Muscle of arm (tissue), 1 donor: ENCODE measurements at regions not wholly inside any gene's neighbourhood (a gene's known extent, or its start where the extent isn't known, plus 50 kb on each side); places are given as distances from the start of the nearest gene placed in this dataset.
"Not testable (repeated sequence)": the region's sequence is repeated elsewhere in the genome, so short reads cannot be mapped to it uniquely, and the experiment has no call there.

ENCODE experiments used
- DNase-seq: peaks from one replicate; pipeline ENCODE4 v3.0.0-alpha.2; 2013

DNA sequence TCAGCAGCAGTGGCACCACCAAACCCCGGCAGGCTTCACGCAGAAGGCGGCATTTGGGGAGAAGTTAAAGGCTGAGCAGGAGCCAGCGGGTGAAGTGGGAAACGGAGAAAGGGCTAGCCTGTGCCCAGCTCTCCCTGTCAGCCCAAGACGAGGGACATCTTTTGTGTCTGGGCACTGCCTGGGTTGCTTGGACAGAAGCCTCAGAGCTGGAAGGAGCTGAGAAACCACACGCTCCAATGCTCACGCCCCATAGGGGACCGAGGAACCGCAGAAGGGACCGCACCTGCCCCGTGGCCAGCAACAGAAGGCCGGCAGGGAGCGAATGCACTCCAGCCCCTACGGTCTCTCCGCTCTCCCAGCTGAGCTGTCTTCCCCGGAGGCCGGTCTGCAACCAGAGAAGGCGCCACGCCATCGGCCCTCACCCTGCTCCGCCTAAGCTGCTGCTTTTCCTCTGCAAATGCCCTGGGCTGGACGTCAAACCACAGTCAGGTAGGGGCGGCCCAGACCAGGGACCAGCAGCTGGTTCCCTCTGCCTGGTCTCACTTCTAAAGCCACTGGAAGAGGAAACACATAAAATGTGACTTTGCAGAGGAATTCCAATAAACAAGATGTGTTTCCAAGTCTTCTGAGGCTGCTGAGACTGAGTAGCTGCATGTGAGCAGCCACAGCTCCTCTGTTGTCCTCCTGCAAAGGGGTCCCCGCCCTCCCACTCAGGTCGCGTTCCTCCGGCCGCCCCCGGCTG lies 182.4 kb upstream of the ZNF469 start:
- DNase-seq, result not testable (repeated sequence)

DNA sequence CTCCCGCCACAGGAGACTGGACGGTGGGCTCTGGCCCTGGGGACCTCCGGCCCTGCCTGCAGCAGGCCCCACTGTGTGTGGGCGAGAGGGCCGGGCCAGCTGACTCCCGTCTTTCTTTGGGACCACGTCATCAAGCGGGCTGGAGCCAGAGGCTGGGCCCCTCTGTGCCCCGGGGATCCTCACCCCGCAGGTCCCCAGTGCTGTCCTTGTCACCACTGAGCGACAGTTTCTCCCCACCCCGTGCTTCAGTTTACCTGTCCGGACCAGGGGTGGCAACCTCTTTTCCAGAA lies 181.9 kb upstream of the ZNF469 start:
- no peak for DNase-seq

DNA sequence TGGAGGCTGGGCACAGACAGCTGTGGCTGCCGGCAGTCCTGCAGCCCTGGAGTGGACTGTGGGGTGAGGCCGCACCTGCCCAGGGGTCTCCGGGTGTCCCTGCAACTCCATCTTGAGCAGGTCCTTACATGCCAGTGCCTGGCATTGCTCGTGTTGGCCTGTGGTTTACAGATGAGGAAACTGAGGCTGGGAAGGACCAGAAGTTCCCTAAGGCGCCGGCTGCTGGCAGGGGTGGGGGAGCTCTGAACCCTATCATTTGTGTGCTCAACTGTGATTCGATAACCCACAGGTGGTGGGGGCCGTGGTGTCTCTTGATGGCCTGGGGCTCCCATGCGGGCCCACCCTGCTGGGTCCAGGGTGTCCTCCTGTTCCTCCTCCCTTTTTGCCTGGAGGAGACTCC lies 181.1 kb upstream of the ZNF469 start:
- not testable (repeated sequence) for DNase-seq

DNA sequence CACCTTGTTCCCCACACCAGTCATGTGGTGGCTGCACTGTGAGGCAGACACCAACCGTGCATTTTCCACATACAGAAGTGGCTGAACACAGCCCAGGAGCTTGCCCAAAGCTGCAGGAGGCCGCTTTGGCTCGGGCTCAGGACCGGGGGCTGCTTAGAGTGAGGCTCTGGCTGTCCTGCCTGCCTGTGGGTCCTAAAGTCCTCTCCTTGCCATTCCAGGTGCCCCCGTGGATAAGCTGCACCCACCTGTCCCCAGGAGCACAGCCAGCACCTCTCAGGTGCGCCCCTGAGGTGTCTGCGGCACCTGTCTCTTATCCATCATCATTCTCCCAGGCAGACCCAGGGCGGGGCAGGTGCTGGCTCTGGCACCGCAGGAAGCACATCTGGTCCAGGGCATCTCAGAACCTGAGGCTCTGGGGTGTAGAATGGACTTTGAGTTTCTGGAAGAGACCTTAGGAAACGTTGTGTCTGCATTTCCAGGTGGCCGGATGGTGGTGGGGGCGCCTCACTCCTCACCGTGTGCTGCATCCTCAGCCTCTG lies 180.5 kb upstream of the ZNF469 start:
- DNase-seq, result no peak

GRCh38 chr16:88202856-88203681 lies 179.7 kb upstream of the ZNF469 start:
- DNase-seq, result not testable (repeated sequence)

DNA sequence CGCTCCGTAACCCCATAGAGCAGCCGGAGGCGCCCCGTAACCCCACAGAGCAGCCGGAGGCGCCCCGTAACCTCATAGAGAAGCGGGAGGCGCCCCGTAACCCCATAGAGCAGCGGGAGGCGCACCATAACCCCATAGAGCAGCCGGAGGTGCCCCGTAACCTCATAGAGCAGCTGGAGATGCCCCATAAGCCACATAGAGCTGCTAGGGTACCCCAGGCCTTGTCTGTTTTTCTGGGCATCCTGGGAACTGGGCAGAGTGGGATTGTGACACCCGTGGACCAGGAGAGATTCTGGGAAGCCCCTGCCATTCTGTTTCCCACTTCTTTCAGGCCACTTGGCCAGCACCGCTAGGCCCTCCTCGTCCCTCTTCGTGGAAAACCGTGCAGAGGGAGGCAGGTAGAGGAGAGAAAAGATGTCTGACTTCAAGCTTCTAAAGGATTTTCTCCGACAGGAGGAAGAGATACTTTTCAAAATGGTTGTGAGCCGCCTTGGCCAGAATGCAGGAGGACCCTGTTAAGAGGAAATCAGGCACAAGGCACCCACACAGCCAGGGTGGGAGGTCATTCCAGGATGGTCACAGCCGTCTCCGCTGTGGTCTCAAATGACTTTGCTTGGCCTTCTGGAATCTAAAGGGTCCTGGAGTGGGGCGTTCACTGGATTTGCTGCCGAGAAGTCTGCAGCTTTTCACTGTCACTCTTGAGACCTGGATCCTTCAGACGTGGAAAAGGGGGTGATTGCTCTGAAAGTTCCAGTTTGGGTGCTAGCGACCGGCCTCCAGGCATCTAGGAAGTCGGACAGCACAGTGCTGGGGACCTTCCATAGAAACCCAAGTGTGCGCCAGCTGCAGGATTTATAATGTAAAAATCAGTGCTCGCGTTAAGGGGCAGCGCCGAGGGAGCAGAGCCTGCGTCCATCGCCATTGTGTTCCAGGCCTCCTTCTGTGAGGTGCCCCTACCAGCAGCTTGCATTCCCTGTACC lies 178.3 kb upstream of the ZNF469 start:
- not testable (repeated sequence) for DNase-seq

DNA sequence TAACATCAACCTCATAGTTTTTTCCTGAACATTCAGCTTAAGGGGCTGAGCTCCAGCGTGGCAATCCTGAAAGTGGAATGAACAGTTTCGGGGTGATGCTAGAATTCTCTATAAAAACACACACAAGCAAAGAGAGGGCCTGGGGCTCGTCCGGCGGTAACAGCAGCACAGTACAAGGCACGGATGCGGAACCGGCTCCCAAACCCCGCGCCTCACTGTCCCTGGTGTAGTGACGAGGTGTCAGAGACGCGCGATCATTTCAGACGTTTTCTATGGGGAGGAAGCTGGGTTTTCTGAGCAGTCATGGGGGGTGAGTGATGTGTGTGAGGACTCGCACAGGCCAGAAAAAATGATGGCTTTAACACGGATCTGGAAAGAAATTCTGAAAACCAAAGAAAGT lies 177.3 kb upstream of the ZNF469 start:
- not testable (repeated sequence) for DNase-seq

DNA sequence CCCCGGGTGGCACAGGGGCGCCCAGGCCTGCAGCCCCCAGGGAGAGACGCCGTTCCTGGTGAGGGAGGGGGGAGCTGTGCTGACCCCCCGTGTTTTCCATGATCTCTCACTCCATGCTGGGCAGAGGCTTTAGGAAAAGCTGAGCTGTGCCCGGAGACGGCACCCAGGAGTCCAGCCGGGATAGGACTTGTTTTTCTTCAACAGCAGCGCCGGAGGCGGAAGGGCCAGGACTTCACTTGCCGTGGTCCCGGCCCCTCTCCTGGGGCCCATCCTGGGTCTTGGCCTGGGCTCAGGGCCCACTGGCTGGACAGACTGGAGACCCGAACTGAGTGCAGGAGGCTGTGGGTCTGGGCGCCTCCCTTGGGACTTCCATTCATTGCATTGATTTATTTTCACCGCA lies 176.8 kb upstream of the ZNF469 start:
- DNase-seq, result not testable (repeated sequence)

DNA sequence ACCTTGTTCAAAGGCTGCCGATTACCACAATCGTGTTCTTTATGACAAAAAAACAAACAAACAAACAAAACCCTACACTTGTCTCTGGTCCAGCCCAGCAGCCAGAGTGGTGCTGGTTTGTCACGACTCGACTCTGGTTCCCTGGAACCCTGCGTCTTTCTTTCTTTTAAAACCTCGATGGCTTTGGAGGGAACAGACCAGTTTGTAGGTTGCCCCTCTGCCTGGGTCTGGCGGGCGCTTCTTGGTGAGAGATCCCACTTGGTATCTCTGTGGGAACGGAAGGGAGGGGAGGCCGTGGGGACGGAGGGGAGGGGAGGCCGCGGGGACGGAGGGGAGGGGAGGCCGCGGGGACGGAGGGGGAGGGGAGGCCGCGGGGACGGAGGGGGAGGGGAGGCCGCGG lies 176.2 kb upstream of the ZNF469 start:
- not testable (repeated sequence) for DNase-seq

DNA sequence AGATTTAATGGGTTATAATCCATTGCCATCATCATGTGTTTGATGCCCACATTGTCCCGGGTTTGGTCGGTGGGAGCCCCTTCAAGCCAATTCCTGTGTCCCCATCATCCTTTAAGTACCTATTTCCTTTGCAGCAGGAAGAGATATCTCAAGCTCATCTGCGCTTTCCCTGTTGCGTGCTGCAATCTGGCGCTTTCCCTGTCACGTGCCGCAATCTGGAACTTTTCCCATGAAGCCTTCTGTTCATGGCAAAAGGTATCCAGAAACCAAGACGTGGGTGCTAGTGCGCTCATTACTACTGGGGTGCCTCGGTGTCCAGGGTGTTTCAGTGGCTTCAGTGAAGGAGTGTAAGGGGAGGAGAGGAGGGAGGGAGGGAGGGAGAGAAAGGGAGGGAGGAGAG lies 174.6 kb upstream of the ZNF469 start:
- no peak for DNase-seq

DNA sequence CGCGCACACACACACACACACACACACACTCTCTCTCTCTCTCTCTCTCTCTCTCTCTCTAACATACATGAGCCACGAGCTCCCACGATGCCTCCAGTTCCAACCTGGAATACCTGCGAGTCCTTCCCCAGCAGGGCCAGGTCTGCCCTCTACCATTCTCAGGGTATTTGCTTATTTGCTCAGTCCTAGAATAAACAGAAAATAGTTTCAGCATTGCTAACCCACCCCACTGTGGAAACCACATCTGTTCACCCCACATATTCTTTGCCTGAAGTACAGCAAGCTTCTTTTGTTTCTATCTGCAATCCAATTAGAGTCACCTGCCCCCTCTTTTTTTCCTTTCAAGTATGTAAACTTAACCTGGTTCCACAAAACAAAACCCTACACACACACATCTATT lies 174.0 kb upstream of the ZNF469 start:
- not testable (repeated sequence) for DNase-seq

DNA sequence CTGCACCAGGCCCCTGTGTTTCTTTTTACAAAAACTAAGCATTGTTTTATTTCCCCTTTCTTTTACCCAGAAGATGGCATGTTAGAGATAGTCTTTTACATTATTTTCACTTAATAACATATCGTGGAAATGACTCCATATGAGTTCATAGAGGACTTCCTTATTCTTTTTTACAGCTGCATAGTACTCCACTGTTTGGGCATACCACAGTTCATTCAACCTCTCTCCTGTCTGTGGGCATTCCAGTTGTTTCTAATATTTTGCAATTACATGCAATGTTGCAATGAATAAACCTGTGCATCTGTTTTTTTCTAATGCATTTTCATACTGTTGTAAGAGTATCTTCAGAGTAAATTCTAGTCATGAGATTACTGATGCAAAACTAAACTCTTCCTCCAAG lies 173.2 kb upstream of the ZNF469 start:
- not testable (repeated sequence) for DNase-seq

- DNase-seq, result not testable (repeated sequence)
These were observed 168.8 kb upstream of the ZNF469 start for GRCh38 chr16:88213937-88214336.

- not testable (repeated sequence) for DNase-seq
These were observed 161.6 kb upstream of the ZNF469 start for GRCh38 chr16:88221001-88221761.

DNA sequence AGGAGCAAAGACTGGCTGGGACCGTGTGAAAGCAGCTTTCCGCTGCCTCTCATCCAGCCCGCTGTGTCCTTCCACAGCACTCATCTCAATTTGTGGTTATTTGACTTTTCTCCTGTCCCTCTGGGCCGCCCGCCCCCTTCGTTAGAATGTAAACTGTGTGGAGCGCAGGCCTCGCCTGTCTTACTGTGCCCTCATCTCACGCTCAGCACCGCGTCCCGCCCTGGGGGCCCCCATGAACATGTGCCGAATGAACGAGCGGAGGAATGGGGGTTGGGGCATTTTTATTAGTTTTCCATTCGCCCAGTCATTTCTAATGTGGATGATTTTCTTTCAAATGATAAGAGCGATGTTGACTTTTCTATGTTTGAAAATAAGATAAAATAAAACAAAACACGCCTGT lies 159.1 kb upstream of the ZNF469 start:
- DNase-seq, result not testable (repeated sequence)

DNA sequence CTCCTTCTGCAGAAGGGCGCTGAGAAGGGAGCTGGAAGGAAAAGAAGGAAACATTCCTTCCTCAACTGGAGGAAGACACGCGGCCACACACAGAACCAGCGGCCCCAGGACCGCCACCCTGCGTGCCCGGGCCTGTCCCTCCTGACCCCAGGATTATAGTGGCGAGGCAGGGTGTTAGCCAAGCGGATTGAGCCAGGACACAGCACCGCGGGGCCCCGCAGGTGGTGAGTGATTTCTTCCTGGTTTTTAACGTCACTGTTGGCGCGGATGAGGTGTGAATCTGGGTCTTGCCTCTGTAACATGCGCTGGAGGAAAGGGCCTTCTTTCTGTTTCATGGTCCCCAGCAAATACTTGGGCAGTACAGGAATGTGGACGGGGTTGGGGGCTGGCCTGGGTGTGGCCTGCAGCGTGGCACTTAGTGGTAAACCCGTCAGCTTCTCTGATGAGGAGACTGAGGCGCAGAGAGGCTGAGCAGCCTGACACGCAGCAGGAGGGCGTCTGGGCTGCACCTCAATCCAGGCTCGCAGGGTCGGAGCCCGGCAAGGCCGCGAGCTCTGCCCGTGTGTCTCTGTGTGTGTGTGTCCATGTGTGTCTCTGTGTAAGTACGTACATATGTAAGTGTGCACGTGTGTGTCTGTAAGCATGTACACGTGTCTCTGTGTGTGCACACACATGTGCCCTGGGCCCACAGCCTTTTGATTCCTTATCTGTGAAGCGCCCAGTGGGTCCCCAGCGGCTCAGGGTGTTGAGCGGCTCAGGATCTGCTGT lies 158.4 kb upstream of the ZNF469 start:
- DNase-seq, result not testable (repeated sequence)

- DNase-seq, result not testable (repeated sequence)
These were observed 157.0 kb upstream of the ZNF469 start for GRCh38 chr16:88225640-88226230.

- DNase-seq, result not testable (repeated sequence)
These were observed 156.5 kb upstream of the ZNF469 start for GRCh38 chr16:88226302-88226701.

DNA sequence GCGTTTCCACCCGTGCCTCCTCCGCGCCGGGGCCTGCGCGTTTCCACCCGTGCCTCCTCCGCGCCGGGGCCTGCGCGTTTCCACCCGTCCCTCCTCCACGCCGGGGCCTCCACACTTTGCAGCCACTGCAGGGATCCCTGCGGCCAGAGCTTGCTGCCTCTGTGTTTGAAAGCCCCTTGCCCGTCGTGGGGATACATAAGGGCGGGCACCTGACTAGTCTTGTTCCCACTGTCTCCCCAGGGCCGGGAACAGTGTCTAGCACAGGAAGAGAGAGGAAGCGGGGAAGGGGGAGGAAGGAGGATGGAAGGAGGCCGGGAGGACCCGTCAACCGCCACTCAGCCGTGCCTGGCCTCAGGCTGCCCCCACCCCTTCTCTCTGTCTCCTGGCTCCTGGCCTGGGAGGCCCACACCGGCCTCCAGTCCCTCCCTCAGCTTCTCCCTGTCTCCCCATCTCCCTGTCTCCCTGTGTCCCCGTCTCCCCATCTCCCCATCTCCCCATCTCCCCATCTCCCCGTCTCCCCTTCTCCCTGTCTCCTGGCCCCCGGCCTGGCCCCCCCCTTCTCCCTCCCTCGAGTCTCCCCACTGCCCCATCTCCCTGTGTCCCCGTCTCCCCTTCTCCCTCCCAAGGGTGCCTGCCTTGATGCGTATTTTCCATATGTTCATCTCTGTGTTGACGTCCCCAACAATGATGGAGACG lies 155.6 kb upstream of the ZNF469 start:
- DNase-seq, result not testable (repeated sequence)
